Upper lobe of left lung (tissue), 4 donors: ENCODE measurements at regions not wholly inside any gene's neighbourhood (a gene's known extent, or its start where the extent isn't known, plus 50 kb on each side); places are given as distances from the start of the nearest gene placed in this dataset.

ENCODE experiments used
- POLR2A ChIP-seq, 4 donors: fragments of 450-650 bp; IDR thresholded peaks; one replicate each; pipeline ENCODE4 v1.5.1; 2016 to 2017; ENCODE audit warnings: antibody characterized with exemption in 4 of 4, mild to moderate bottlenecking in 2 of 4
- TF ChIP-seq, protein P1 (sequence below), 6 experiments: fragments of 450-650 bp in 4 of 6; fragments of 200-600 bp in 2 of 6; sonication (generic) in 2 of 6; IDR thresholded peaks; one replicate each; pipeline ENCODE4 v1.5.1; 2016 to 2019; ENCODE audit warnings: antibody characterized with exemption in 6 of 6

DNA sequence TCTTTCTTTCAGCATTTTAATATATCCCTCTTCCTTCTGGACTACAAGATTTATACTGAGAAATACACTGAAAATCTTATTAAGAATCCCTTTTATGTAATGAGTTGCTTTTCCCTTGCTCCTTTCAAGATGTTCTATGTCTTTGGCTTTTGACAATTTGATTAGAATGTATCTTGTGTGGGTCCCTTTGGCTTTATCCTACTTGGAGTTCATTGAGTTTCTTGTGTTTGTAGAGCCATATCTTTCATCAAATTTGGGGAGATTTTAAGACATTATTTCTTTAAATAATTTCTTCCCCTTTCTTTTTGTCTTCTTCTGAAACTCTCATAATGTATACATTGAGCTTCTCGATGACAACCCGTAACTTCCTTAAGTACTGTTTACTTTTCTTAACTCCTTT, 739.9 kb upstream of the AMOT start:
- TF ChIP-seq, protein P1, sequence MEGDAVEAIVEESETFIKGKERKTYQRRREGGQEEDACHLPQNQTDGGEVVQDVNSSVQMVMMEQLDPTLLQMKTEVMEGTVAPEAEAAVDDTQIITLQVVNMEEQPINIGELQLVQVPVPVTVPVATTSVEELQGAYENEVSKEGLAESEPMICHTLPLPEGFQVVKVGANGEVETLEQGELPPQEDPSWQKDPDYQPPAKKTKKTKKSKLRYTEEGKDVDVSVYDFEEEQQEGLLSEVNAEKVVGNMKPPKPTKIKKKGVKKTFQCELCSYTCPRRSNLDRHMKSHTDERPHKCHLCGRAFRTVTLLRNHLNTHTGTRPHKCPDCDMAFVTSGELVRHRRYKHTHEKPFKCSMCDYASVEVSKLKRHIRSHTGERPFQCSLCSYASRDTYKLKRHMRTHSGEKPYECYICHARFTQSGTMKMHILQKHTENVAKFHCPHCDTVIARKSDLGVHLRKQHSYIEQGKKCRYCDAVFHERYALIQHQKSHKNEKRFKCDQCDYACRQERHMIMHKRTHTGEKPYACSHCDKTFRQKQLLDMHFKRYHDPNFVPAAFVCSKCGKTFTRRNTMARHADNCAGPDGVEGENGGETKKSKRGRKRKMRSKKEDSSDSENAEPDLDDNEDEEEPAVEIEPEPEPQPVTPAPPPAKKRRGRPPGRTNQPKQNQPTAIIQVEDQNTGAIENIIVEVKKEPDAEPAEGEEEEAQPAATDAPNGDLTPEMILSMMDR (IDR thresholded peaks at IDR 0.05) = no peak
- TF ChIP-seq POLR2A (IDR thresholded peaks at IDR 0.05) = no peak
